Bone marrow (tissue), 2 donors: ENCODE measurements at regions not wholly inside any gene's neighbourhood (a gene's known extent, or its start where the extent isn't known, plus 50 kb on each side); places are given as distances from the start of the nearest gene placed in this dataset.
"Not testable (repeated sequence)": the region's sequence is repeated elsewhere in the genome, so short reads cannot be mapped to it uniquely, and the experiment has no call there.

Source experiments
- DNase-seq, 2 donors: peaks; one replicate each; lab custom pipeline; 2025; lab: John Stamatoyannopoulos, UW

DNA sequence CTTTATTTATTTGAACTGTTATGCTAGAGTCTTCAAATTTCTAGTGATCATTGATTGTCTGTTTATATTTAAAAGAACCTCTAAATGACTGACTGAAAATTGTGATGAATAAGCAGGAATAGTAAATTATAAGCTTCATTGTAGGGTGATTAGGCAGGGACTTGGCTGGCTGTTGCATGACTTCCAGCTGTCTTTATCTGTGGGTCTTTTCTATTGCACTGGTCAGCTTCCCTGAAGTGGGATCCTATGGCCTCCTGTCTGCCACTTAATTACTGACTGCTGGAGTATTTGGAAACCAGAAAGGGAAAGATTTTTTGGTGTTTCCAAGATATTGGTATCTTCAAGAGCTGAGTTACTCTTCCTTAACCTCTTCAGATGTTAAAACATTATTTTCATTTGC is 123.0 kb upstream of the CCNH start:
- DNase-seq = no peak

DNA sequence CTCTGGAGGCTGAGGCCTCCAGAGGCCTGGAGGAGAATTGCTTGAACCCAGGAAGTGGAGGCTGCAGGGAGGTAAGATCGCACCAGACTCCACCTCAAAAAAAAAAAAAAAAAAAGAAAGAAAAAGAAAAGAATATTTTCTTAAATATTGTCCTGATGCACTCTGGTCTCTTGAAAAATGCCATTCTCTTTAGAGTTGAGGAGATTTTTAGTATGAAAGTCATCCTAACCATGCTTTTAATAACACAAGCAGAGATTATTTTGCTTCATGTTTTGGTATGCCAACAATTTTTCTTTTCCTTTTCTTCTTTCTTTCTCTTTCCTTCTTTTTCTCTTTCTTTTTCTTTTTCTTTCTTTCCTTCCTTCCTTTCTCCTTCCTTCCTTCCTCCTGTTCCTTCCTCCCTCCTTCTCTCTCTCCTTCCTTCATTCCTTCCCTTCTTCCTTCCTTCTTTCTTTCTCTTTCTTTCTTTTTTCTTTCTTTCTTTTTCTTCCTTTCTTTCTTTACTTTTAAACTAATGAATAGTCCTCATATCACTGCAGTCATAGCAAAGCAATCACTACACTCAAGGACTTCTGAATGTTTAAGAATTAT is 116.9 kb upstream of the CCNH start:
- DNase-seq = no peak

GRCh38 chr5:87526131-87526530 is 113.4 kb upstream of the CCNH start:
- no peak for DNase-seq

GRCh38 chr5:87524217-87524616 is 111.5 kb upstream of the CCNH start:
- no peak for DNase-seq

- DNase-seq = not testable (repeated sequence)
Measured at GRCh38 chr5:87511778-87512177, 99.0 kb upstream of the CCNH start.

DNA sequence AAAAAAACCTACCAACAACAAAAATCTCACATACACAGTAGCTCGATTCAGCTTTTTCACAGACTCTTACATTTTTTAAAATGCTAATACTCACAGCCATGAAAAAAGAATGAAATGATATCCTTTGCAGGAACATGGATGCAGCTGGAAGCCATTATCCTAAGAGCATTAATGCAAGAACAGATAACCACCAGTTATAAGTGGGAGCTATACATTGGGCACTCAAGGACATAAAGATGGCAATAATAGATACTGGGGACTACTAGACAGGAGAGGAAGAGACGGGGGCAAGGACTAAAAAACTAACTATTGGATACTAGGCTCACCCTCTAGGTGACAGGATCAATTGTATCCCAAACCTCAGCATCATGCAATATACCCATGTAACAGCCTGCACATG is 90.3 kb upstream of the CCNH start:
- no peak for DNase-seq

- no peak for DNase-seq
Measured at GRCh38 chr5:87499478-87500410, 87.0 kb upstream of the CCNH start.
